ENCODE measurements at regions not wholly inside any gene's neighbourhood (a gene's known extent, or its start where the extent isn't known, plus 50 kb on each side); places are given as distances from the start of the nearest gene placed in this dataset.

- no peak for DNase-seq
These were observed 246.8 kb upstream of the KCNG1 start for GRCh38 chr20:51269671-51270070.

- DNase-seq, result no peak
These were observed 244.8 kb upstream of the KCNG1 start for GRCh38 chr20:51267679-51268078.

GRCh38 chr20:51266353-51266752 lies 243.4 kb upstream of the KCNG1 start:
- DNase-seq, result no peak

GRCh38 chr20:51265361-51265760 lies 242.5 kb upstream of the KCNG1 start:
- DNase-seq, result no peak

- no peak for DNase-seq
These were observed 239.3 kb upstream of the KCNG1 start for GRCh38 chr20:51262240-51262639.

GRCh38 chr20:51259455-51259854 lies 236.5 kb upstream of the KCNG1 start:
- DNase-seq, result no peak

GRCh38 chr20:51258582-51259165 lies 235.8 kb upstream of the KCNG1 start:
- DNase-seq, result no peak

- DNase-seq, result no peak
These were observed 232.5 kb upstream of the KCNG1 start for GRCh38 chr20:51255417-51255816.

GRCh38 chr20:51253280-51253679 lies 230.4 kb upstream of the KCNG1 start:
- DNase-seq, result no peak

GRCh38 chr20:51249781-51250180 lies 226.9 kb upstream of the KCNG1 start:
- DNase-seq, result no peak

GRCh38 chr20:51249215-51249614 lies 226.3 kb upstream of the KCNG1 start:
- peak in 2 of 51 donors; percentile 2 to 5 for DNase-seq

- no peak for DNase-seq
These were observed 221.6 kb upstream of the KCNG1 start for GRCh38 chr20:51244466-51244865.

- DNase-seq, result no peak
These were observed 215.9 kb upstream of the KCNG1 start for GRCh38 chr20:51238675-51239305.

- no peak for DNase-seq
These were observed 214.9 kb upstream of the KCNG1 start for GRCh38 chr20:51237791-51238190.

- DNase-seq, result peak in 1 of 51 donors; percentile 6
These were observed 214.4 kb upstream of the KCNG1 start for GRCh38 chr20:51237278-51237677.

- no peak for DNase-seq
These were observed 213.5 kb upstream of the KCNG1 start for GRCh38 chr20:51236421-51236820.

GRCh38 chr20:51233345-51233744 lies 210.4 kb upstream of the KCNG1 start:
- DNase-seq, result no peak

GRCh38 chr20:51230727-51231126 lies 207.8 kb upstream of the KCNG1 start:
- DNase-seq, result no peak

GRCh38 chr20:51228763-51229162 lies 205.9 kb upstream of the KCNG1 start:
- DNase-seq, result no peak

GRCh38 chr20:51227744-51228143 lies 204.8 kb upstream of the KCNG1 start:
- no peak for DNase-seq

- DNase-seq, result no peak
These were observed 200.3 kb upstream of the KCNG1 start for GRCh38 chr20:51223183-51223720.

- no peak for DNase-seq
These were observed 199.0 kb upstream of the KCNG1 start for GRCh38 chr20:51221791-51222408.

- no peak for DNase-seq
These were observed 198.2 kb upstream of the KCNG1 start for GRCh38 chr20:51221103-51221502.

Data from hypothalamus (tissue), 51 donors.